ENCODE measurements at regions not wholly inside any gene's neighbourhood (a gene's known extent, or its start where the extent isn't known, plus 50 kb on each side); places are given as distances from the start of the nearest gene placed in this dataset.

DNA sequence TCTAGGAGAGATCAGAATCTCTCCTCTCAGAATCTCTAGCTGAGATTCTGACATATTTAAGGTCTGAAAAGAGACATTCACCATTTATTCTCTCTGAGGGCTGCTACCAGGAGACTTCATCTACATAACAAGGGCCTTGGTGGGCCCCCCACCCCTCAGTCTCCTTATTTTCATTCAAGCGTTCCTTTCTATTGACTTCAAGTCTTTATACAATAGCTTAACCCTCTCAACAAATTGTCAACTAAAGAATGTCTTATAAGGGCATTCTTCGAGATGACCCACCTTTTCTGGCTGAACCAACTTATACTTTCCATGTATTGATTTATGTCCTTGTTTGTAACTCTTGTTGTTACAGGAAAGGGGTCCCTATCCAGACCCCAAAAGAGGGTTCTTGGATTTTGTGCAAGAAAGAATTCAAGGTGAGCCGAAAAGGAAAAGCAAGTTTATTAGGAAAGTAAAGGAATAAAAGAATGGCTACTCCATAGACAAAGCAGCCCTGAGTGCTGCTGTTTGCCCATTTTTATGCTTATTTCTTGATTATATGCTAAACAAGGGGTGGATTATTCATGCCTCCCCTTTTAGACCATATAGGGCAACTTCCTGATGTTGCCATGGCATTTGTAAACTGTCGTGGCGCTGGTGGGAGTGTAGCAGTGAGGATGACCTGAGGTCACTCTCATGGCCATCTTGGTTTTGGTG lies 209.5 kb upstream of the ALCAM start:
- TF ChIP-seq GATA2 (IDR thresholded peaks at IDR 0.05; ENCODE audit: low read depth, low read length) (no peak), GATA3 (IDR thresholded peaks at IDR 0.05; ENCODE audit: low read depth, low read length) (no peak)

GRCh38 chr3:105157766-105158085 lies 209.0 kb upstream of the ALCAM start:
- no peak for TF ChIP-seq GATA2 (IDR thresholded peaks at IDR 0.05; ENCODE audit: low read depth, low read length)

DNA sequence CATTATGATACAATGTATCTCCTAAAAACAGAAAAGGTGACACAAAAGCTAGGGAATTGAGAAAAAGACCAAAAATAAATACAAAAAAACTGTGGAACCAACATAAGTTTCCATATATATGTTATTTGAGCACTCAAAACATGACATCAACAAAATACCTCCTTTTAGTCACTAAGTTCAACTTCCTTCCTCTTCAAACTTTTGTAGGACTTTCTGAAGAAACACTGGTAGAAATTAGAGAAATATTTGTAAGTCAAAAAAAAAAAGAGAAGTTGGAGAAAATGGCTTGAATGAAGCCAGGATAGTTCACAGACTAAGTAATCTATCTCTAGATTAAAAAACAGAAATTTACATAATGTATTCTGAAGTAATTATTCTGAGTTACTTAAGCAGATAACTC lies 208.4 kb upstream of the ALCAM start:
- TF ChIP-seq GATA2 (IDR thresholded peaks at IDR 0.05; ENCODE audit: low read depth, low read length) (no peak), GATA3 (IDR thresholded peaks at IDR 0.05; ENCODE audit: low read depth, low read length) (no peak)

DNA sequence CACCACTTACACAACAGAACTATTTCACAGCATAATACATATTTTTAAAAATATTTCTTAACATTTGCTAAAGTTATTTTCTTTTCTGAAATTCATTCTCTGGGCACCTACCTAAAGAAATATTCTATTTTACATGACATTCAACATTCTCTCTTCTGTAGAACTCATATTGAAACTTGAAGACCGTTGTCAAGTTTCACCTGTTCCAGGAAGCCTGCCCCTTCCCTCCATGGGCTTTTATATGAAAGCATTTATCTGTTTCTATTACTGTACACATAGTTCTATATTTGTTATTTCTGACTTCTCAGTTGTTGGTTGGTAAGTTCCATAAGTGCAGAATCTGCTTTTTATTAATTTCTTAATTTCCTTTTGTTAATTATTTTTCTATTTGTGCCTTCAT lies 204.3 kb upstream of the ALCAM start:
- TF ChIP-seq GATA2 (IDR thresholded peaks at IDR 0.05; ENCODE audit: low read depth, low read length) (no peak), GATA3 (IDR thresholded peaks at IDR 0.05; ENCODE audit: low read depth, low read length) (no peak)

DNA sequence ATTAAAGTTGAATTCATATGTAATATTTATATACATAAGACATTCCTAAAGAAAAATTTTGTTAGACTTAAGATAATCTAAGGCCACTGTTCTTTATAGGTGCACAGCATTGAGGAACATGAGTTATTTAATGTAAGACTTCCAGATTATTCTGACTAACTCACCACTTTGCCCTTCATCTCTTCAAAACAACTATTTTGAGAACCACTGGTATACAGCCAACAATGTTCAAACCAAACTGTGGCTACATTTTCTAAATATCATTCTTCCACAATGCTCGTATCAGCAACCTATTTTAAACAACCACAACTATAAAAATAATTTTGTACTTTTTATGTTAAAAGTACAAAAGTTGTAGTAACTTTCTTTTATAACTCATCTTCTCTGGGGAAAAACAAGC lies 199.8 kb upstream of the ALCAM start:
- TF ChIP-seq GATA2 (IDR thresholded peaks at IDR 0.05; ENCODE audit: low read depth, low read length) (no peak), GATA3 (IDR thresholded peaks at IDR 0.05; ENCODE audit: low read depth, low read length) (no peak)

- no peak for TF ChIP-seq GATA3 (IDR thresholded peaks at IDR 0.05; ENCODE audit: low read depth, low read length)
- TF ChIP-seq GATA2 (IDR thresholded peaks at IDR 0.05; ENCODE audit: low read depth, low read length): no peak
Measured at GRCh38 chr3:105170423-105170822, 196.3 kb upstream of the ALCAM start.

- TF ChIP-seq GATA3 (IDR thresholded peaks at IDR 0.05; ENCODE audit: low read depth, low read length): no peak
- no peak for TF ChIP-seq GATA2 (IDR thresholded peaks at IDR 0.05; ENCODE audit: low read depth, low read length)
Measured at GRCh38 chr3:105174017-105174615, 192.6 kb upstream of the ALCAM start.

- TF ChIP-seq GATA2 (IDR thresholded peaks at IDR 0.05; ENCODE audit: low read depth, low read length) (no peak), GATA3 (IDR thresholded peaks at IDR 0.05; ENCODE audit: low read depth, low read length) (no peak)
Measured at GRCh38 chr3:105177576-105177975, 189.1 kb upstream of the ALCAM start.

DNA sequence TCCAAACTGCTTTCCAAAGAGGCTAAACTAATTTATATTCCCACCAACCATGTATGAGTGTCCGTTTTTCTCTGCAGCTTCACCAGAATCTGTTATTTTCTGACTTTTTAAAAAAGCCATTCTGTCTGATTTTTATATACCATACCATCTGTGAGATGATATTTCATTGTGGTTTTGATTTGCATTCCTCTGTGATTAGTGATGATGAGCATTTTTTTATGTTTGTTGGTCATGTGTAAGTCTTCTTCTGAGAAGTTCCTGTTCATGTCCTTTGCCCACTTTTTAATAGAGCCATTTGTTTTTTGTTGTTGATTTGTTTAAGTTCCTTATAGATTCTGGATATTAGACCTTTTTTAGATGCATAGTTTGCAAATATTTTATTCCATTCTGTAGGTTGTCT lies 179.4 kb upstream of the ALCAM start:
- TF ChIP-seq GATA2 (IDR thresholded peaks at IDR 0.05; ENCODE audit: low read depth, low read length) (no peak), GATA3 (IDR thresholded peaks at IDR 0.05; ENCODE audit: low read depth, low read length) (no peak)

DNA sequence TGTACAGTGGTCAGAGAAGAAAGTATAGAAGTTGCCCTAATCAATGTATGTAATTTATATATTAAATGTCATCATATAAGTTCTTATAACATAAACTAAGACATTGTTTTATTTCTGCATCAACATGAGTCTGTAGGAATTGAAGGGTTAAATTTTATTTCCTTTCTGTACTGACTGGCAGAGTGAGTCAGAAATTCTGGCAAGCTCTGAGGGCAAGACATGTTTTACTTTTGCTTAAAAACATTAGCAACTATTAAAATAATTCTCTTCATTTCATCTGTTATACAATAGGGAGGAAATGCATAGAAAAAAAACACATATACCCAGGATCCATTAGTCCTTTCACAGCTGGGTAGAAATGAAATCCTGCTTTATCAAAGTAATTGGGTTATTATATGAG lies 171.4 kb upstream of the ALCAM start:
- no peak for TF ChIP-seq GATA2 (IDR thresholded peaks at IDR 0.05; ENCODE audit: low read depth, low read length)
- TF ChIP-seq GATA3 (IDR thresholded peaks at IDR 0.05; ENCODE audit: low read depth, low read length): no peak

DNA sequence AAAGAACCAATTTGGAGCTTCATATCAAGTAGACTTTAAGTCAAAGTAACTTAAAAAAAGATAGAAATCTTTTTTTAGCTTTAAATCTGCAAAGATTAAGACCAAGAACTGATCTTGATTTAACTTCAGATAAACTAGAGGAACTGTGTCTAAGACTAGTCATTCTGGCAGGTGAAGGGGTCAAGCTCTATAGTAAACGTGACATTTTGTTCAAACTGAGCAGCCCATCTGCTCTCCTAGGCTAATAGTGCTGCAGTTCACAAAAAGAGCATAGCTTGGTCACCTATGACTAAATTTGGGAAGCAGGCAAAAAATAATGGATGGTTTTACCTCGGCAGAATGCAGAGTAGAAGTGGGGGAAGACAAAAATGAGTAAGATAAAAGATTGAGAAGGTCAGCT lies 168.8 kb upstream of the ALCAM start:
- no peak for TF ChIP-seq GATA3 (IDR thresholded peaks at IDR 0.05; ENCODE audit: low read depth, low read length)
- TF ChIP-seq GATA2 (IDR thresholded peaks at IDR 0.05; ENCODE audit: low read depth, low read length): no peak

DNA sequence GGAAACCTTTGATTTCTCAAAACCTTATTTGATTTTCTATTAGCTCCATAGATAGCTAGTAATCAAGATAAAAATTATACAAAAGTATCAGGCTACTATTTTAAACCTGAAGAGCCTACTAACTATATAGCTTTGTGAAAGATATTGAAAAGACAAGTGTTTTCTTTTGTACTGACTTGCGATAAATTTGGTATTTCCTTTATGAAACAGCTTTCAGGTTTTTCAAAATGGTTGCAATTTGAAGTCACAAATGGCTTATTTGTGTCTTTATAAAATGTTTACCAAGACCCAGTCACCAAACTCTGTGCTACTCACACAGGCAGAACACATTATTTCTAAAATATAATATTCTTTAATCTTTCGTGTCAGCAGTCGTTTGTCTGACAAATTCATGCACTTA lies 167.5 kb upstream of the ALCAM start:
- TF ChIP-seq GATA3 (IDR thresholded peaks at IDR 0.05; ENCODE audit: low read depth, low read length): no peak
- TF ChIP-seq GATA2 (IDR thresholded peaks at IDR 0.05; ENCODE audit: low read depth, low read length): no peak

- TF ChIP-seq GATA3 (IDR thresholded peaks at IDR 0.05; ENCODE audit: low read depth, low read length) (no peak), GATA2 (IDR thresholded peaks at IDR 0.05; ENCODE audit: low read depth, low read length) (no peak)
Measured at GRCh38 chr3:105210141-105210540, 156.6 kb upstream of the ALCAM start.

DNA sequence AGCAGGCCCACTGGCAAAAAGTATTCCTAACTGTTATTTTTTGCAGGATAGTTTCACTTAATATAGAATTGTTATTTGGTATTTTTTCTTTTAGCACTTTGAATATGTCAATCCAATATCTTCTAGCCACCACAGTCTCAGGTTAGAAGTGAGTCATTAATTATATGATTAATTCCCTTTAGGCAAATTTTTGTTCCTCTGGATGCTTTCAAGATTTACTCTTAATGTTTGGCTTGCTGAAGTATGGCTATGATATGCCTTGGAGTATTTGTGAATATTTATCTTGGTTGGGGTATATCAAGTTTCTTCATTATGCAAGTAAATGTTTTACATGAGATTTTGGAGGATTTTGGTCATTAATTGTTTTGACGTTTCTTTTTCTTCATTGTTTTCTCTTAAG lies 152.1 kb upstream of the ALCAM start:
- TF ChIP-seq GATA2 (IDR thresholded peaks at IDR 0.05; ENCODE audit: low read depth, low read length): no peak
- TF ChIP-seq GATA3 (IDR thresholded peaks at IDR 0.05; ENCODE audit: low read depth, low read length): no peak

- no peak for TF ChIP-seq GATA3 (IDR thresholded peaks at IDR 0.05; ENCODE audit: low read depth, low read length)
- no peak for TF ChIP-seq GATA2 (IDR thresholded peaks at IDR 0.05; ENCODE audit: low read depth, low read length)
Measured at GRCh38 chr3:105222568-105223093, 144.1 kb upstream of the ALCAM start.
